Tibial artery (tissue), 4 donors: ENCODE measurements at regions not wholly inside any gene's neighbourhood (a gene's known extent, or its start where the extent isn't known, plus 50 kb on each side); places are given as distances from the start of the nearest gene placed in this dataset.

Experiments
- DNase-seq, 2 donors: peaks; one replicate each; pipeline ENCODE4 v3.0.0-alpha.2; 2019
- H3K27ac ChIP-seq, 2 donors: fragments of 200-600 bp; sonication (generic) in 1 of 2; 1 replicate in 1 of 2; 2 replicates in 1 of 2; pipeline ENCODE4 v1.5.1; 2018 to 2019; ENCODE audit warnings: mild to moderate bottlenecking in 1 of 2
- H3K27me3 ChIP-seq, 2 donors: fragments of 200-600 bp; sonication (generic) in 1 of 2; one replicate each; pipeline versions ENCODE4 v1.5.1 to v1.6.0; 2016 to 2019
- H3K36me3 ChIP-seq, 3 donors: fragments of 200-600 bp; sonication (generic) in 2 of 3; one replicate each; pipeline ENCODE4 v1.5.1; 2016 to 2019; ENCODE audit warnings: mild to moderate bottlenecking in 2 of 3
- H3K4me1 ChIP-seq, 4 donors: fragments of 200-600 bp; sonication (generic) in 2 of 4; 1 replicate in 3 of 4; 2 replicates in 1 of 4; pipeline ENCODE4 v1.5.1; 2016 to 2019
- H3K4me3 ChIP-seq, 2 donors: fragments of 200-600 bp; sonication (generic) in 1 of 2; 1 replicate in 1 of 2; 2 replicates in 1 of 2; pipeline ENCODE4 v1.5.1; 2018 to 2019; ENCODE audit warnings: mild to moderate bottlenecking in 2 of 2
- H3K9me3 ChIP-seq, 3 donors: fragments of 200-600 bp; sonication (generic) in 1 of 3; one replicate each; pipeline ENCODE4 v1.5.1; 2016 to 2019
- CTCF ChIP-seq, 2 experiments: fragments of 200-600 bp in 1 of 2; fragments of 450-650 bp in 1 of 2; IDR thresholded peaks; one replicate each; pipeline ENCODE4 v1.5.1; 2017 to 2019; ENCODE audit warnings: antibody characterized with exemption in 2 of 2, mild to moderate bottlenecking in 1 of 2, moderate library complexity in 1 of 2
- intact Hi-C: fragments of 100-400 bp; cut with DNase I; formaldehyde crosslinking; loops from one replicate; pipeline ENCODE4 v1.15.0; 2023; ENCODE audit warnings: low total_unique reads

GRCh38 chr7:3165681-3166580 lies 122.3 kb upstream of the CARD11 start:
- intact Hi-C loops, result no loop called here
- no peak overlapping the region for H3K27ac ChIP-seq

GRCh38 chr7:3167551-3167950 lies 123.9 kb upstream of the CARD11 start:
- no peaks in the 10 kb centered on the region for H3K9me3 ChIP-seq
- peaks cover 0 to 3% of the 10 kb centered on the region in 2 donors for H3K27me3 ChIP-seq
- no peaks in the 10 kb centered on the region for H3K4me1 ChIP-seq
- TF ChIP-seq CTCF (IDR thresholded peaks at IDR 0.05), result no peak
- H3K4me3 ChIP-seq, result no peak overlapping the region
- no peak for DNase-seq
- H3K36me3 ChIP-seq, result no peaks in the 10 kb centered on the region
- H3K27ac ChIP-seq, result no peak overlapping the region
- intact Hi-C loops, result no loop called here

More at GRCh38 chr7:3165681-3166580, 122.3 kb upstream of the CARD11 start:
- H3K4me3 ChIP-seq, result no peak overlapping the region
- TF ChIP-seq CTCF (IDR thresholded peaks at IDR 0.05), result no peak
- no peaks in the 10 kb centered on the region for H3K4me1 ChIP-seq
- H3K36me3 ChIP-seq, result no peaks in the 10 kb centered on the region
- no peak for DNase-seq
- peaks cover 0 to 3% of the 10 kb centered on the region in 2 donors for H3K27me3 ChIP-seq
- H3K9me3 ChIP-seq, result no peaks in the 10 kb centered on the region

- H3K4me3 ChIP-seq, result no peak overlapping the region
- TF ChIP-seq CTCF (IDR thresholded peaks at IDR 0.05), result no peak
- no peaks in the 10 kb centered on the region for H3K36me3 ChIP-seq
- DNase-seq, result no peak
- no peaks in the 10 kb centered on the region for H3K9me3 ChIP-seq
- no peaks in the 10 kb centered on the region for H3K4me1 ChIP-seq
- peaks cover 0 to 3% of the 10 kb centered on the region in 2 donors for H3K27me3 ChIP-seq
- no peak overlapping the region for H3K27ac ChIP-seq
- intact Hi-C loops, result no loop called here
Observed at GRCh38 chr7:3168370-3168769, 124.7 kb upstream of the CARD11 start.

GRCh38 chr7:3168869-3169268 lies 125.2 kb upstream of the CARD11 start:
- Histone ChIP-seq H3K4me1 (no peaks in the 10 kb centered on the region), H3K4me3 (no peak overlapping the region), H3K27me3 (peaks cover 0 to 3% of the 10 kb centered on the region in 2 donors), H3K9me3 (no peaks in the 10 kb centered on the region), H3K36me3 (no peaks in the 10 kb centered on the region), H3K27ac (no peak overlapping the region)
- intact Hi-C loops, result no loop called here
- TF ChIP-seq CTCF (IDR thresholded peaks at IDR 0.05), result no peak
- no peak for DNase-seq

- H3K27me3 ChIP-seq, result peaks cover 0 to 3% of the 10 kb centered on the region in 2 donors
- no peak overlapping the region for H3K27ac ChIP-seq
- no peaks in the 10 kb centered on the region for H3K36me3 ChIP-seq
- H3K4me3 ChIP-seq, result no peak overlapping the region
- H3K9me3 ChIP-seq, result no peaks in the 10 kb centered on the region
- no peak for DNase-seq
- intact Hi-C loops, result no loop called here
- TF ChIP-seq CTCF (IDR thresholded peaks at IDR 0.05), result no peak
- H3K4me1 ChIP-seq, result no peaks in the 10 kb centered on the region
Observed at GRCh38 chr7:3172768-3173280, 128.2 kb upstream of the SDK1 start.
